ENCODE measurements at regions not wholly inside any gene's neighbourhood (a gene's known extent, or its start where the extent isn't known, plus 50 kb on each side); places are given as distances from the start of the nearest gene placed in this dataset.

DNA sequence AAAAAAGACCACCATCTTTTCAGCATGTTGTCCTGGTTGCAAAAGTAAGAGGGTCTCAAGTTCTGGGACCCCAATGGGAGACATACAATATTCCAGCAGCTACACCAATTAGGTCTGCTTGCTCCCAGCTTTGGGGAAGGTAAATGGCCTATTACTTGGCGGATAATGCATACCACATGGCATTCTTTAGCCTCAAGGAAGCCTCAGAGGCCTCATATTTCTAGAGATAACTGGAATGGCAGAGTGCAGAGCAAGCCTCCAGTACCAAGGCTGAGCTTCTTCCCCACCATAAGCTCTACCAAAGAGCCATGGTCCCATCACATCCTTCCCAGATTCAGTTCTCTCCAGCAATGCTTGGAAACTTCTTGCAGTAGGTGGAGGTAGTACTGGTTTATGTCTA lies 493.8 kb downstream of the SHQ1 start:
- Histone ChIP-seq H4K20me1 (ENCODE audit: insufficient read depth, poor library complexity, severe bottlenecking) (no peaks in the 10 kb centered on the region), H2AFZ (no peak overlapping the region), H3K9me3 (ENCODE audit: low read depth) (no peaks in the 10 kb centered on the region), H3K4me2 (no peak overlapping the region), H3K9me2 (replicated peaks; ENCODE audit: insufficient read depth) (no peaks in the 10 kb centered on the region), H3K79me2 (no peaks in the 10 kb centered on the region), H3K4me1 (ENCODE audit: insufficient read depth) (no peaks in the 10 kb centered on the region), H3K4me3 (no peak overlapping the region), H3K27ac (no peak overlapping the region), H3K27me3 (no peaks in the 10 kb centered on the region), H3K36me3 (replicated peaks; ENCODE audit: insufficient read depth, low read depth) (no peaks in the 10 kb centered on the region)
- no peak for DNase-seq (ENCODE audit: low spot score)
- 86% methylated on average over 1 of the region's 1 CpG for WGBS (ENCODE audit: low lambda C conversion rate, missing lambda C conversion rate)
- no peak for TF ChIP-seq EZH2 (IDR thresholded peaks at IDR 0.05; ENCODE audit: borderline replicate concordance)
- TF ChIP-seq EZH2phosphoT487 (IDR thresholded peaks at IDR 0.05; ENCODE audit: low read depth, severe bottlenecking, unreplicated experiment) = no peak
- TF ChIP-seq, protein P1, sequence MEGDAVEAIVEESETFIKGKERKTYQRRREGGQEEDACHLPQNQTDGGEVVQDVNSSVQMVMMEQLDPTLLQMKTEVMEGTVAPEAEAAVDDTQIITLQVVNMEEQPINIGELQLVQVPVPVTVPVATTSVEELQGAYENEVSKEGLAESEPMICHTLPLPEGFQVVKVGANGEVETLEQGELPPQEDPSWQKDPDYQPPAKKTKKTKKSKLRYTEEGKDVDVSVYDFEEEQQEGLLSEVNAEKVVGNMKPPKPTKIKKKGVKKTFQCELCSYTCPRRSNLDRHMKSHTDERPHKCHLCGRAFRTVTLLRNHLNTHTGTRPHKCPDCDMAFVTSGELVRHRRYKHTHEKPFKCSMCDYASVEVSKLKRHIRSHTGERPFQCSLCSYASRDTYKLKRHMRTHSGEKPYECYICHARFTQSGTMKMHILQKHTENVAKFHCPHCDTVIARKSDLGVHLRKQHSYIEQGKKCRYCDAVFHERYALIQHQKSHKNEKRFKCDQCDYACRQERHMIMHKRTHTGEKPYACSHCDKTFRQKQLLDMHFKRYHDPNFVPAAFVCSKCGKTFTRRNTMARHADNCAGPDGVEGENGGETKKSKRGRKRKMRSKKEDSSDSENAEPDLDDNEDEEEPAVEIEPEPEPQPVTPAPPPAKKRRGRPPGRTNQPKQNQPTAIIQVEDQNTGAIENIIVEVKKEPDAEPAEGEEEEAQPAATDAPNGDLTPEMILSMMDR (IDR thresholded peaks at IDR 0.05; ENCODE audit: poor library complexity) = no peak

DNA sequence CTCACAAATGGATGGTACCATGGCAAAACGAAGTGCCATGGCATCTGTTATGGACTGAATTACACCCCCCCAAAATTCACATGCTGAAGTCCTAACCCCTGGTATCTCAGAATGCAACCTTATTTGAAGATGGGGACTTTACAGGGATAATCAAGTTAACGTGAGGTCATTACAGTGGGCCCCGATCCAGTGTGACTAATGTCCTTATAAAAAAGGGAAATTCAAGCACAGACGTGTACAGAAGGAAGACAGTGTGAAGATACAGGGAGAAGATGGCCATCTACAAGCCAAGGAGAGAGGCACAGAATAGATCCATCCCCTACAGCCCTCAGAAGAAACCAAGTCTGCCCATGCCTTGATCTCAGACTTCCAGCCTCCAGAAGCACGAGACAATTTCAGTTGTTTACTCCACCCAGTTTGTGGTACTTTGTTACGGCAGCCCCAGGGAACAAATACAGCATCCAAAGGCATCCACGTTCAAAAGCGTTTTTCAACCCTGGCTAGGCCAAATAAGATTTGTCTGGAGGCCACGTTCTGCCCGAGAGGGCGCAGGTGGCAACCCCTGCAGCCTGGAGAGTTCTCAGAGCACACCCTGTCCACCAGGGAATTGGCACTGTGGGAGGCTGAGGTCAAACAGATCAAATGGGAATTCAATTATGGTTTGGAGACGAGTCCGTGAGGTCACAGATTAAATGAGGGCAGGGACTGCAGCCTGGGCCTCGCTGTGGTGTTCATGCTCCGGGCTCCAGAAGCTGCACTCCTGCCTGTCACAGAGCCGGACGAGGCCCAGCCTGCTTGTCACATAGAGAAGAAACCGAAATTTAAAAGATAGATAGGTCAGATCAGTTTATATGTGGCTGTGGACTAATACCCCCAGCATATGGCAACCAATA lies 494.8 kb downstream of the SHQ1 start:
- DNase-seq (ENCODE audit: low spot score) = no peak
- 77% methylated on average over 18 of the region's 18 CpGs for WGBS (ENCODE audit: low lambda C conversion rate, missing lambda C conversion rate)
- Histone ChIP-seq H2AFZ (no peak overlapping the region), H3K36me3 (replicated peaks; ENCODE audit: insufficient read depth, low read depth) (no peaks in the 10 kb centered on the region), H4K20me1 (ENCODE audit: insufficient read depth, poor library complexity, severe bottlenecking) (no peaks in the 10 kb centered on the region), H3K4me3 (no peak overlapping the region), H3K27me3 (no peaks in the 10 kb centered on the region), H3K4me2 (no peak overlapping the region), H3K9me2 (replicated peaks; ENCODE audit: insufficient read depth) (no peaks in the 10 kb centered on the region), H3K4me1 (ENCODE audit: insufficient read depth) (no peaks in the 10 kb centered on the region), H3K27ac (no peak overlapping the region), H3K79me2 (no peaks in the 10 kb centered on the region), H3K9me3 (ENCODE audit: low read depth) (no peaks in the 10 kb centered on the region)
- TF ChIP-seq, protein P1 (IDR thresholded peaks at IDR 0.05; ENCODE audit: poor library complexity) = no peak
- TF ChIP-seq EZH2phosphoT487 (IDR thresholded peaks at IDR 0.05; ENCODE audit: low read depth, severe bottlenecking, unreplicated experiment) (no peak), EZH2 (IDR thresholded peaks at IDR 0.05; ENCODE audit: borderline replicate concordance) (no peak)

DNA sequence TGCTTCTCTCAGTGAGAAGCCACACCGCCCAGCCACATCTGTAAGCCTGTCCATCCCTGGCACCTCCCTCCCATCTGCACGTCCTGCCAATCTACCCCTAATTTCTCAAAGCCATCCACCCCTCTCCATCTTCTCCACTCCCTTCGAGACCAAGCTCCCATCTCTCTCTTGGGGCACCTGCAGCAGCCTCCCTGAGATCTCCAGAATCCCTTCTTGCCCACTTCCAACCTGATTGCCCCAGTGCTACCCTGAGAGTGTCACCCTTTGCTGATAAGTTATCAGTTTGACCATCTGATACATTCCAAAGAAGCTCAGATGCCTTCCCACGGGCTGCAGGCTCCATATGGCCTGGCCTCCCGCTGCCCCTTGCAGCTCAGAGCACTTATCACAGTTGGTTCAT lies 496.1 kb downstream of the SHQ1 start:
- TF ChIP-seq EZH2phosphoT487 (IDR thresholded peaks at IDR 0.05; ENCODE audit: low read depth, severe bottlenecking, unreplicated experiment) (no peak), EZH2 (IDR thresholded peaks at IDR 0.05; ENCODE audit: borderline replicate concordance) (no peak)
- TF ChIP-seq, protein P1 (IDR thresholded peaks at IDR 0.05; ENCODE audit: poor library complexity) = no peak
- peaks cover 3% of the 10 kb centered on the region for H3K4me1 ChIP-seq (ENCODE audit: insufficient read depth)
- H4K20me1 ChIP-seq (ENCODE audit: insufficient read depth, poor library complexity, severe bottlenecking) = no peaks in the 10 kb centered on the region
- H3K27me3 ChIP-seq = no peaks in the 10 kb centered on the region
- no peaks in the 10 kb centered on the region for H3K9me2 ChIP-seq (replicated peaks; ENCODE audit: insufficient read depth)
- no peaks in the 10 kb centered on the region for H3K79me2 ChIP-seq
- DNase-seq (ENCODE audit: low spot score) = no peak
- 85% methylated on average over 5 of the region's 5 CpGs for WGBS (ENCODE audit: low lambda C conversion rate, missing lambda C conversion rate)
- H3K4me2 ChIP-seq = no peak overlapping the region
- no peak overlapping the region for H2AFZ ChIP-seq
- no peak overlapping the region for H3K27ac ChIP-seq
- no peaks in the 10 kb centered on the region for H3K36me3 ChIP-seq (replicated peaks; ENCODE audit: insufficient read depth, low read depth)
- no peaks in the 10 kb centered on the region for H3K9me3 ChIP-seq (ENCODE audit: low read depth)
- H3K4me3 ChIP-seq = no peak overlapping the region

Measured in hepatocyte (in vitro differentiated cells).